ENCODE measurements at regions not wholly inside any gene's neighbourhood (a gene's known extent, or its start where the extent isn't known, plus 50 kb on each side); places are given as distances from the start of the nearest gene placed in this dataset.

DNA sequence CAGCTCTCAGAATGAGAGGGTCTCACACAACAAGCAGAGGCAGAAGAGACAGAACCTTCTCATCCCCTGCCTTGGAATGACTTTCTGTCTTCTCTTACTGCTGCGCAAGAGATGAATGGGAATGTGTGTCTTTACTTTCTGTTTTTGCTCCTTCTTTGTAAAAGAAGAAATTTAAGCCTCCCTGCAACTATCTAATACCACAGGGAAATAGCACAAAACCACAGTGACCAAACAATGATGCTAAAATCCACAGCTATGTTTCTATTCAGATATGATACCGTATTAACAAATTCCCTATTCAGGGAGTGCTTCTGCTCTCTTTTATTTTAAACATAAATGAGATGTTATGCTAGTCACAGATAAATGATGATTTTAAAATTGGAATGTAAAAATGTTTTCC, 173.8 kb upstream of the RAI2 start:
- Histone ChIP-seq H3K4me2 (ENCODE audit: low read depth, low read length) (no peak overlapping the region), H2AFZ (ENCODE audit: low read length) (no peak overlapping the region), H3K9ac (ENCODE audit: insufficient read depth, low read depth, low read length) (no peak overlapping the region), H3K36me3 (replicated peaks in 1 of 2; ENCODE audit: control insufficient read depth in 1 of 2, insufficient read depth in 2 of 2, low read length in 2 of 2) (no peaks in the 10 kb centered on the region), H3K27ac (ENCODE audit: extremely low read length, insufficient read depth, low read length) (no peak overlapping the region), H4K20me1 (ENCODE audit: insufficient read depth, low read length) (no peaks in the 10 kb centered on the region), H3K4me1 (ENCODE audit: insufficient read depth, low read length) (no peaks in the 10 kb centered on the region), H3K9me3 (ENCODE audit: low read length) (no peaks in the 10 kb centered on the region), H3K27me3 (ENCODE audit: control insufficient read depth in 1 of 2, insufficient read depth in 2 of 2, low read length in 2 of 2) (0 out of 5 replicates have a peak, but pooled peaks cover 0 to 1% of the 10 kb centered on the region in 2 experiments), H3K79me2 (ENCODE audit: insufficient read depth, low read length) (no peaks in the 10 kb centered on the region), H3K4me3 (replicated peaks in 1 of 3; ENCODE audit: insufficient read depth in 1 of 3, low read depth in 2 of 3, low read length in 3 of 3) (no peak overlapping the region)
- no TSS peak for BruUV-seq (replicated peaks)
- WGBS (ENCODE audit: low lambda C conversion rate), result 0% methylated on average over 2 of the region's 2 CpGs
- CTCF ChIA-PET (ENCODE audit: low intra/inter-chr PET ratio, low total read pairs), result no interaction called here
- in situ Hi-C loops (cut with HindIII; ENCODE audit: extremely low pct_ligation_motif_present, low pct_unique_long_range_greater_than_20kb) (no loop called here), intact Hi-C loops (cut with micrococcal nuclease; ENCODE audit: unreplicated experiment) (no loop called here)
- no peak for FAIRE-seq
- POLR2A ChIA-PET, result no interaction called here
- no peak for ATAC-seq
- DNase-seq (ENCODE audit: low spot score), result no peak
- TF ChIP-seq, protein P1, sequence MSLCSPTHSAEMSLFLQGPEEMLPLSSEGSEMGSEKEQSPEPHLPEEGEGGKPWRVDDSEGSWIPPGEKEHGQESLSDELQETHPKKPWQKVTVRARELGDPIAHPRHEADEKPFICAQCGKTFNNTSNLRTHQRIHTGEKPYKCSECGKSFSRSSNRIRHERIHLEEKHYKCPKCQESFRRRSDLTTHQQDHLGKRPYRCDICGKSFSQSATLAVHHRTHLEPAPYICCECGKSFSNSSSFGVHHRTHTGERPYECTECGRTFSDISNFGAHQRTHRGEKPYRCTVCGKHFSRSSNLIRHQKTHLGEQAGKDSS (CRISPR knock-in tag; IDR thresholded peaks at IDR 0.05; ENCODE audit: borderline replicate concordance, low read depth), result no peak
- TF ChIP-seq KAT8 (CRISPR knock-in tag; IDR thresholded peaks at IDR 0.05) (no peak), ZNF546 (CRISPR knock-in tag; conservative IDR thresholded peaks at IDR 0.05) (no peak), IKZF1 (IDR thresholded peaks at IDR 0.05) (no peak), ZNF557 (CRISPR knock-in tag; IDR thresholded peaks at IDR 0.05) (no peak), TCF12 (IDR thresholded peaks at IDR 0.05) (no peak), TCF12 (CRISPR knock-in tag; IDR thresholded peaks at IDR 0.05) (no peak), ZNF550 (CRISPR knock-in tag; IDR thresholded peaks at IDR 0.05; ENCODE audit: borderline replicate concordance) (no peak), ZNF883 (CRISPR knock-in tag; IDR thresholded peaks at IDR 0.05; ENCODE audit: not compliant biosample characterization) (no peak), NR2F6 (IDR thresholded peaks at IDR 0.05) (no peak), NR2F6 (CRISPR knock-in tag; IDR thresholded peaks at IDR 0.05) (no peak), ZNF780A (CRISPR knock-in tag; IDR thresholded peaks at IDR 0.05) (no peak), ZBTB38 (CRISPR knock-in tag; IDR thresholded peaks at IDR 0.05) (no peak)
- TF ChIP-seq, protein P2, sequence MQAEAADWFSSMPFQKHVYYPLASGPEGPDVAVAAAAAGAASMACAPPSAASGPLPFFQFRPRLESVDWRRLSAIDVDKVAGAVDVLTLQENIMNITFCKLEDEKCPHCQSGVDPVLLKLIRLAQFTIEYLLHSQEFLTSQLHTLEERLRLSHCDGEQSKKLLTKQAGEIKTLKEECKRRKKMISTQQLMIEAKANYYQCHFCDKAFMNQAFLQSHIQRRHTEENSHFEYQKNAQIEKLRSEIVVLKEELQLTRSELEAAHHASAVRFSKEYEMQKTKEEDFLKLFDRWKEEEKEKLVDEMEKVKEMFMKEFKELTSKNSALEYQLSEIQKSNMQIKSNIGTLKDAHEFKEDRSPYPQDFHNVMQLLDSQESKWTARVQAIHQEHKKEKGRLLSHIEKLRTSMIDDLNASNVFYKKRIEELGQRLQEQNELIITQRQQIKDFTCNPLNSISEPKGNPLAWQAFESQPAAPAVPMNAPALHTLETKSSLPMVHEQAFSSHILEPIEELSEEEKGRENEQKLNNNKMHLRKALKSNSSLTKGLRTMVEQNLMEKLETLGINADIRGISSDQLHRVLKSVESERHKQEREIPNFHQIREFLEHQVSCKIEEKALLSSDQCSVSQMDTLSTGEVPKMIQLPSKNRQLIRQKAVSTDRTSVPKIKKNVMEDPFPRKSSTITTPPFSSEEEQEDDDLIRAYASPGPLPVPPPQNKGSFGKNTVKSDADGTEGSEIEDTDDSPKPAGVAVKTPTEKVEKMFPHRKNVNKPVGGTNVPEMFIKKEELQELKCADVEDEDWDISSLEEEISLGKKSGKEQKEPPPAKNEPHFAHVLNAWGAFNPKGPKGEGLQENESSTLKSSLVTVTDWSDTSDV (CRISPR knock-in tag; IDR thresholded peaks at IDR 0.05), result no peak
- TF ChIP-seq, protein P3, sequence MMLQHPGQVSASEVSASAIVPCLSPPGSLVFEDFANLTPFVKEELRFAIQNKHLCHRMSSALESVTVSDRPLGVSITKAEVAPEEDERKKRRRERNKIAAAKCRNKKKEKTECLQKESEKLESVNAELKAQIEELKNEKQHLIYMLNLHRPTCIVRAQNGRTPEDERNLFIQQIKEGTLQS (CRISPR knock-in tag; IDR thresholded peaks at IDR 0.05), result no peak
- TF ChIP-seq, protein P4, sequence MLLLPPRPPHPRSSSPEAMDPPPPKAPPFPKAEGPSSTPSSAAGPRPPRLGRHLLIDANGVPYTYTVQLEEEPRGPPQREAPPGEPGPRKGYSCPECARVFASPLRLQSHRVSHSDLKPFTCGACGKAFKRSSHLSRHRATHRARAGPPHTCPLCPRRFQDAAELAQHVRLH (CRISPR knock-in tag; IDR thresholded peaks at IDR 0.05; ENCODE audit: borderline replicate concordance, low read depth), result no peak
- TF ChIP-seq, protein P5, sequence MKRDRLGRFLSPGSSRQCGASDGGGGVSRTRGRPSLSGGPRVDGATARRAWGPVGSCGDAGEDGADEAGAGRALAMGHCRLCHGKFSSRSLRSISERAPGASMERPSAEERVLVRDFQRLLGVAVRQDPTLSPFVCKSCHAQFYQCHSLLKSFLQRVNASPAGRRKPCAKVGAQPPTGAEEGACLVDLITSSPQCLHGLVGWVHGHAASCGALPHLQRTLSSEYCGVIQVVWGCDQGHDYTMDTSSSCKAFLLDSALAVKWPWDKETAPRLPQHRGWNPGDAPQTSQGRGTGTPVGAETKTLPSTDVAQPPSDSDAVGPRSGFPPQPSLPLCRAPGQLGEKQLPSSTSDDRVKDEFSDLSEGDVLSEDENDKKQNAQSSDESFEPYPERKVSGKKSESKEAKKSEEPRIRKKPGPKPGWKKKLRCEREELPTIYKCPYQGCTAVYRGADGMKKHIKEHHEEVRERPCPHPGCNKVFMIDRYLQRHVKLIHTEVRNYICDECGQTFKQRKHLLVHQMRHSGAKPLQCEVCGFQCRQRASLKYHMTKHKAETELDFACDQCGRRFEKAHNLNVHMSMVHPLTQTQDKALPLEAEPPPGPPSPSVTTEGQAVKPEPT (CRISPR knock-in tag; IDR thresholded peaks at IDR 0.05; ENCODE audit: low read depth), result no peak
- TF ChIP-seq, protein P6, sequence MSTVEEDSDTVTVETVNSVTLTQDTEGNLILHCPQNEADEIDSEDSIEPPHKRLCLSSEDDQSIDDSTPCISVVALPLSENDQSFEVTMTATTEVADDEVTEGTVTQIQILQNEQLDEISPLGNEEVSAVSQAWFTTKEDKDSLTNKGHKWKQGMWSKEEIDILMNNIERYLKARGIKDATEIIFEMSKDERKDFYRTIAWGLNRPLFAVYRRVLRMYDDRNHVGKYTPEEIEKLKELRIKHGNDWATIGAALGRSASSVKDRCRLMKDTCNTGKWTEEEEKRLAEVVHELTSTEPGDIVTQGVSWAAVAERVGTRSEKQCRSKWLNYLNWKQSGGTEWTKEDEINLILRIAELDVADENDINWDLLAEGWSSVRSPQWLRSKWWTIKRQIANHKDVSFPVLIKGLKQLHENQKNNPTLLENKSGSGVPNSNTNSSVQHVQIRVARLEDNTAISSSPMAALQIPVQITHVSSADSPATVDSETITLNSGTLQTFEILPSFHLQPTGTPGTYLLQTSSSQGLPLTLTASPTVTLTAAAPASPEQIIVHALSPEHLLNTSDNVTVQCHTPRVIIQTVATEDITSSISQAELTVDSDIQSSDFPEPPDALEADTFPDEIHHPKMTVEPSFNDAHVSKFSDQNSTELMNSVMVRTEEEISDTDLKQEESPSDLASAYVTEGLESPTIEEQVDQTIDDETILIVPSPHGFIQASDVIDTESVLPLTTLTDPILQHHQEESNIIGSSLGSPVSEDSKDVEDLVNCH (CRISPR knock-in tag; IDR thresholded peaks at IDR 0.05), result no peak
